Germinal center (tissue), 1 donor: ENCODE measurements at regions not wholly inside any gene's neighbourhood (a gene's known extent, or its start where the extent isn't known, plus 50 kb on each side); places are given as distances from the start of the nearest gene placed in this dataset.

ENCODE experiments used
- DNase-seq: peaks from one replicate; pipeline ENCODE4 v3.0.0; 2012; ENCODE audit warnings: mixed read lengths, low spot score

DNA sequence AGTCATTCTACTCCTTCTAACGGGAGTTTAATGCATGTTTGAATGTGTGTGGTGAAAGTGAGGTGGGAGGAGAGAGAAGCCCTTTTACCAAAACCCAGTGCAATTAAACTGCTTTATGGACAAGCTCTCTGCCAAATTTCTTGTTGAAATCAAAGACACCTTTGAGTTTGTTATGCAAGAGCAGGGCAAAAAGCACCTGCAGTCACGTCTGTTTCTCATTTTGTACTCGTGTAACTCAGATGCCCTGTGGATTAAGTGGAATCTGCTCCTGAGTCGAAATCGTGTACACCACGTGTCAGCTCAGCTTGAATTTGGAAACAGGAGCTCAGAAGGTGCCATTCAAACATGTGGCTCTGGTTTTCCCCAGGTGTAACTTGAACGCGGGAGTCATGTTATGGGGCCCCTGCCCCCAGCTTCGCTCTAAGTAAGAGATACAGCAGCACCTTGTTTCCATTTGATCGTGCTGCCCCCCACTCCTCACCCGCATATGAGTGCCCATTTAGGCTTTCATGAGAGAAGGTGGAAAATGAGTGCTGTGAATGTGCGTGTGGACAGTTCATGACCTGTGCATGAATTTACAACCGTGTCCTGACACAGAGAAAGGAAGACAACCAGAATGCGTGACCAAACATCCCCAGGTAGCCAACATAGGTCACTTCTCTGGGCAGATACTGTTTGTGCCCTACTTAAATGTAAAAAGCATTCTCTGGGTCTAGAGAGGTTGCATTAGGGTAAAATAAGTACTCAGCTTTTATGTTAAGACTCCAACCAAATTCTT, 347.0 kb upstream of the SLC30A5 start:
- no peak for DNase-seq

DNA sequence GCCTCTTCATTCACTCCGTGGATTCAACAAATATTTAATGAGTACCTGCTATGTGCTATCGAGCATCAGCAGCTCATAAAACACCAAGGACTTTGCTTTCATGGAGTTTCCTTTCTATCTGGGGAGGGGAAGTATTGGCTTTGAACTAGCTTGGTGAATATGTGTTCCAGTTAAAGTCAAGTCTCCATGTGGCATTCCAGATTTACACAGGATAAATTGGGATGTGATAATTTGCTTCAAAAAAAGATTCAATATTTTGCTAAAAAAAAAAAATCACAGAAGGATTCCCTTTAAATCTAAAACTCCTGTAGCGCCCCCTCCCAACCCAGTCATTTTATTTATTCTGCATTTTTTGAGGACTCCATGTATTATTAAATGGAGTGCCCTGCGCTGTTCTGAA, 346.3 kb upstream of the SLC30A5 start:
- no peak for DNase-seq

DNA sequence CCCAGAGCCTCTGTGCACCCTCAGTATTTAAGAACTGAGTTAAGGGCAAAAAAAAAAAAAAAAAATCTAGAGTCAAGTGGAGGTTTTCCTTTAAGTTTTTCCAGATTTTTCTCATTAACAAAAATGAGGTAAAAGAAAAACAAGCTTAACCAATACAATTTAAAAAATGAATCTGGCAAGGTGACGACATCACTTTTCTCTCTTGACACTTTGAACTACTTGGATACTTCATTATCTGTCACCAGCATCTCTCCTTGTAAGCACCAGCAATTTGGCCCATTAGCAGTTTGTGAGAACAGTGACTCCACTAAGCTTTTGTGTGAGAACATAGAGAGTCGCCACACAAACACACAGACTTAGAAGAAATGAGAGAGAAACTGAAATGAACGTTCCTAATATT, 345.7 kb upstream of the SLC30A5 start:
- DNase-seq: no peak

DNA sequence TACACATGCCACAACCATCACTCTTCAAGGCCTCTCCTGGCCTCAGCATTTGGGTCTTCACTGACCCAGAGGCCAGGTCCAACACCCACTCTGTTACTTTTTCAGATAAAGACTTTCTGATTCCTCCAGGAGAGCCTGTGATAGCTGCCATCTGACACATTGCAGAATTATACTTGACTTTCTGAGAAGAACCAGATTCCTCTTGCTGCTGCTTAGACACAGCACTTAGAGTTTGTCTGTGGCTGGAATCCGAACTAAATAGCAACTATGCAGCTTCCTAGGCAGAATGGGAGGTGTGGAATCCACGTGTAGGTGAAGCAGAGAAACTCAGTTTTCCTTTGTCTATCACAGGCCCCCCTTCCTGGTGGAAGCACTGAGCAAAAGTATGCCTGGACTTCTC, 344.7 kb upstream of the SLC30A5 start:
- DNase-seq: no peak

DNA sequence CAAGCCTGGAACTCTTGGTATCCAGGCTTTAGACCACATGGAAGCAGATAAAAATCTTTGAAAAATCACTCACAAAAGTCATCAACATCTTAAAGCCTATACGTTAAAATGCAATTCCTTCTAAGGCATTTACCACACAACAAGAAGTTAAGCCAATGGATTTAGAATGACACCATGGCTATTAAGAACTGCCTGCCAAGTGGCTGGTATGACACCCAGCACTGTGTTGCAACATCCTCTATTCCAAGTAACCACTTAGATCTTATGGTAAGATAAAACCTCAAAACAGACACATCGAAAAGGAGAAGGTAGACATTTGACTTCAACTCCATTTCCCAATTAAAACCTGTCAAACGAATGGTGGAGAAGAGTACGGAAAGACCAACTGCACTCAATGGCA, 344.2 kb upstream of the SLC30A5 start:
- DNase-seq: no peak

DNA sequence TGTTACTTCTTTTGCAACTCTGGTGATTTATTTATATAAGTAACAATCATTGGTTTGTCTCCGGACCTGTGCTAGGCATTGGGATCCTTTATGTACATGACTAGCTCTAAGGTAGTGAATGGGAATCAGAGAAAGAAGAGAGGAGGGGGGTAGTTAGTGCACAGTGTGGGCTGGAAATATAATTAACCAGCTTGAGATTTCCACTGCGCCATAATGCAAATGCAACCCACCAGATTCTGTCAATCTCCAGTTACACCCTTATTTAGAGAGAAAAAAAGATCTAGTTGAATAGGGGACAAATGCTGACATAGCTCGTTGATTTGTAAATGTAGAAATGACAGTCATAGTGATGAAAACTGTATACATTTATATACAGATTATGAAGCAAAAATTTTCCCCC, 342.2 kb upstream of the SLC30A5 start:
- no peak for DNase-seq

DNA sequence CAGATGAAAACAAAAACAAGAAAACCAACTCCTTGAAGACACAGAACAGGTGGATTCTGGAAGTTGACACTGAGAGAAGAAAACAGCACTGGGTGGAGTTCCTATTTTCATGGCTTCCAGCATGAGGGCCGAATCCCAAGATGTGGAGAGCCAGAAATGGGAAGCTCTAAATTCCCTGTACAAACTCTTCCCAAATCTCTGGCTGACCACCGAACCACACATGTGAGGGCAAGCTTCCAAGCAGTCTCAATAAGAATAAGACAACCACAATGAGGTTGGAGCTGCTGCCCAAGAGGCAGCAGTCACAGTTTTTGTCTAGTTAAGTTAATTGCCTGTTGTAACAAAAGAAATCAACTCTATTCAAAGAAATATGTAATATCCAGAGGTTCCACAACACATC, 339.3 kb upstream of the SLC30A5 start:
- DNase-seq: no peak

DNA sequence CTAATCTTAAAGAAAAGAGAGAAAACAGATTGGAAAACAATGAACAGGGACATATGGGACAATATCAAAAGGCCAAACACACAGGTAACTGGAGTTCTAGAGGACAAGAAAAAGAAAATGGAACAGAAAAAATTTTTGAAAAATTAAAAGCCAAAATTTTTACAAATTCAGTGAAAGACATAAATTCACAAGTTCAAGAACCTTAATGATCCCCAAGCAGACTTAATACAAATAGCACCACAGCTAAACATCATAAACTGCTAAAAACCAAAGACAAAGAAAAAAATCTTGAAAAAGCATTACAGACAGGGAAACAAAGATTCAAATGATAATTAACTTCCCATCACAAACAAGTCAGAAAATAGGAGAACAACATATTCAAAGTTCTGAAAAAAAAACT, 338.5 kb upstream of the SLC30A5 start:
- no peak for DNase-seq

DNA sequence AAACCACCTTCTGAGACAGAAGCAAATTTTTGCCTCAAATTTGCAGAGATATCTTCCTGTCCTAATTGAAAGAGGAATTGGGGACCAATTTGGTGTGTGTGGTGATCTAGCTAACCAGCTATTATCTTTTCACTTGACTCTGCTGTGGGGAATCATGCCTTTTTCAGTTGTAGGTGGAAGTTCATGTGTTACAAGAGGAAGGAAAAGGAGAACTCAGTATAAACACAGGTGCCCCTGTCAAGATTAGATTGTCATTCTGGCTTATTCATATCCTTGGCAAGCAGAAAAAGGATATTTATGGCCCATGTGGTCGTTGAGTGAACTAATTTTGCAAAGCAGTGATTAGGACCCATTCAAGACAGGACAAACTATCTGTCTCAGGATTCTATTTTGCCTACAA, 336.8 kb upstream of the SLC30A5 start:
- no peak for DNase-seq

DNA sequence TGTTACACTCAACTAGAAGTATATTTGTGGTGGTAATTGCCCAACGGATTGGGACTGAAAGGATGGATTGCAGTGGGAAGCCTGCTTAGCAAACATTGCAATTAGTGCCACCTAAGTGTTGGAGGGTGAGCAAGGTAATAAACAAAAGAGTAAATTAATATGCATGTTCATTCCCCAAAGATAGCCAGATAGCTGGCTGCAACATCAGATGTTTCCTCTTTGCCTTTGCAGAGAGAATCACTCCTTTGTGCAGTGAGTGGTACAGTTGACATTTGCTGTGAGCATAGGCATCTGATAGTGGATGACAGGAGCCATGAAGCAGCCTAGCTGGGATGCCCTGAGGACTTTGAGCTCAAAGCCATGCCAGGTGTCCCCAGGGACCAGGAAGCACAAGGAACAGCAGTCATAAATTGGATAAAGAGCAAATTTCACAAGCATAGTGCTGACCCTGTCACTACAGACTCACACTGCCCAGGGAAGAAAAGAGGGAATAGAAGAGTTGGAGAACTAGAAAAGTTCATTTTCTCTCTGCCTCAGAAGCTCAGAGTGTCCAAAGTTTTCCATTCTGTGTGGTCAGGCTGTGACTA, 336.1 kb upstream of the SLC30A5 start:
- no peak for DNase-seq

DNA sequence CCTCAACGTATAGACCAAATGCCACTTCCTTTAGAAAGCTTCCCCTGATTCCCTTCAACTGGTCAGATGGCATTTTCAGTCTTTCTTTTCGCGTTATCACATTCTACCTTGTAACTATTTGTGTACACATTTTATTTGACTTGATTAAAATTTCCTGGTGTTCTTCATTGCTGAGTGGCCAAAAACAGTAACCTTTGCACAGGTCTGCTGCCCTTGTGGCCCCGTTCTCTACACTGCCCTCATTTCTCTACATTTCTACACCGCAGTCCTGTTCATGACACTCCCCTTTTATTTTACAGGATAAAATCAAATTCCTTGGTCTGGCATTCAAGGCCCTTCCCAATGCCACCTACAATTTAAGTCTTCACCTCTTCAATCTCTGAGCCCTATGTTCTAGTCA, 334.2 kb upstream of the SLC30A5 start:
- no peak for DNase-seq

DNA sequence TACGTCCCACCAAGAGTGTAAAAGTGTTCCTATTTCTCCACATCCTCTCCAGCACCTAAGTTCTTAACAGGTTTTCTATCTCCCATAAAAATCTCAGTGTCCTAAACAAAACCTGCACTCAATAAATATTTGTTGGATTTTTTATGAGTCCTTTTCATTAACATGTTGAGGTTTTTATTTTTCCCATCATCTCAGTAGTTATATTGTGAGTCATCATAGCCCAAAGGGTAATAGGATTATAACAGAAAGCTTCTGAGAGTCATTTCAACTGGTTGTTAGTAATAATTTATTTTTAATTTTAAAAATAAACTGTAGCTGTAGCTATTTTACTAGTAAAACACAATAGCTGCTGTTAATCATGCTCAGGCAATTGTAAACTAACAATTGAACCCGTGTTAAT, 331.6 kb upstream of the SLC30A5 start:
- no peak for DNase-seq

DNA sequence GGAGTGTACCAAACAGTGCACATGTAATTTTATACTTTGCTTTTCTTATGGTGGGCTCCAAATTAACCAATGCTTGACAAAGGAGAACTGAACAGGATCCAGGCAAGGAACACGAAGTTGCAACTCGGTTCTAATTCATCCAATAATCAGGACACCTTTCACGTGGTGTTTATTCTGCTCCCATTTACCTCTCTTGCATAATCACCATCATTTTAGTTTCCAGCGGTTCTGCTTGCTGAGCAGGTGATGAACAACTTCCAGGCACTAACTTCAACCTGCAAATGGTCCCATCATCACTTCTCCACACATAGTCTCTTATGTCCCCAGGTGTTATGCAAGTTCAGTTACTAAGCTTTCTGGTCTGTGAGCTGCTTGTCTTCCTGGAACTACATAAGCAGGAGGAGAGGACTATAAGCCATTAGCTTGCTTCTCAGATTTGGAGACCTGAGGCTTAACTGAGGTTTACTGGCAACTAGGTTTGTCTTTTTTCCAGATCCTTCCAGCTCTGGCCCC, 326.8 kb upstream of the SLC30A5 start:
- DNase-seq: no peak

DNA sequence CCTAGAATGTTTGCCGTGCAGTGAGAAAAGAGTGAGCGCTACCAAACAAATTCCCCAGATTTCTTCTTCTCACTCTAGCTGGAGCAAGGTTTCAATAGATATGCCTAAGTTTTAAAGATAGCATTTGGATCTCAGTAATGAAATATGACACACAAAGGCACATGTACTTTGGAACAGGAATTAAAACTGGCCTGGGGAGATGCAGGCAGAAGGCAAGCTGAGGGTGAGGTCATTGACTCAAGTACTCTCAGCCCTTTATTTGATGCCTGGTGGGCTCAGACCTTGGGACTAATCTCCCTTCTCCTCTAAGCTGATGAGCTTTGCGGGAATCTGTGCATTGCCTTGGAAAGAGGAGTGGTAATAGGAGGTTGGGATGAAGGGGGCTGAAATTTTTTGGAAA, 323.3 kb upstream of the SLC30A5 start:
- no peak for DNase-seq

DNA sequence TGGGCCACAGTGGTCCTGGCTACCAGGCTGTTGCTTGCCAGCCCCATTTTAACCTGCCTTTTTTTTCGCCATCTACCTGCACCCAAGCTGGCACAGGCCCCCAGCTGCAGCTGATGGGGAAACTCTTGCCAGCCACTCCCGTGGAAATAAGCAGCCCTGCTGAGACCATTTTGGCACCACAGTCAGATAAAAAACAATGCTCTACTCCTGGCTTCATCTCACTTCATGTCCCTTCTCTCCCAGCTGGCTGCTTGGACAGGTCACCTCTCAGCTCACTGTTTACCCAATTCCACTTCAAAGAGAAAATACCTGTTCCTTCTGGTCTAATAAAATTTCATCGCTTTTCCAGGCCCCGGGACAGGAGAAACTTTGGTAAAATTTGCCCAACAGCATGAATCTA, 322.6 kb upstream of the SLC30A5 start:
- DNase-seq: no peak

DNA sequence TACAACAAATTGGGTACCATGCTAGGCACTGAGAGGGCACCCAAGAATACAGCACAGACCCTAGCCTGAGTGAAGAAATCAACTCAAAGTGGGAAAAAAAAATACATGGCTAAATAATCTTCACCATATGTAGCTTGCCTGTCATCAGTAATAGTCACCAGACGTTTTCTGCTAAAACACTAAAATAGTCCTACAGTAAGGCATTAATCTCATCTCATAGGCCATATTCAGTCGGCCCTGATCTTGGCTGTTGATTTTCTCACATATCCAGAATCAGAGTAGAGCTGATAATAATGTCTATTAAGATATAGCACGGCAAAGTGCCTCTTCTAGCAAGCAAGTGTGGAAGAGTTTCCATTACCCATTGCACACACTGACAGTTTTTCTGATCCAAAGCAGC, 322.1 kb upstream of the SLC30A5 start:
- no peak for DNase-seq

DNA sequence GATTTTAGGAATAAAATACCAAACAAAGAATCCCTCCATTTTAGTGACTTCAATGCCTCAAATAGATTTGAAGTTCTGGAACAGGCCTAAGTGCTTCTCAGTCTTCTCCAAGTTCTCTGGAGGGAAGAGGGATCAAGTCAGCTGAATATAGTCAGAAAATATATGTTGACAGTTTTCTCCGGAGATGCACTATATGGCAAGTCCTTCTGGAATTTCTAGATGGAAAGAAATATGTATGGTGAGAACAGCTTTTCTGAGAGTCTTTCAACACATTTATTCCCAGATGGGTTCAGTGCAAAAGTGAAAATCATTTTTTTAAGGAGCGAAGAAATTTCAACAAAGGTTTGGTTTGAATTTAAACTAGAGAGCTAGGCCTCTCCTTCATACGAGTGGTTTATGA, 317.4 kb upstream of the SLC30A5 start:
- no peak for DNase-seq

DNA sequence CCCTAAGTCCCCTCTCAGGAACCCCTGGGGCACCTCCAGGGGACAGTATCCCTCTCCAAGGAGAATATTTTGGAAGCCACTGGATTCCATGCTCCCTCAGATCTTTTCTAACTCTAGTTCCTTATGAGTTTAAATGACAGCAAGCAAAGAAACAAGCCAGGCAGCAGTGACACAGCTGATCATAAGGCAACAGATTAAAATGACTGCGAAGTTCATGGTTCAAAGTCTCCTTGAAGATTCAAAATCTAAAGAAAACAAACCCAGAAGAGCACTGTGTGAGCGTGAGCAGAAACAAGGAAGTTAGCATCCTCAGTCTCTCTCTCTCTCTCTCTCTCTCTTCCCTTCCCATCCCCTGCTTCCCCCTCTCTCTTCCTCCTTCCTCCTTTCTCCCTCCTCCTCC, 316.7 kb upstream of the SLC30A5 start:
- DNase-seq: no peak

DNA sequence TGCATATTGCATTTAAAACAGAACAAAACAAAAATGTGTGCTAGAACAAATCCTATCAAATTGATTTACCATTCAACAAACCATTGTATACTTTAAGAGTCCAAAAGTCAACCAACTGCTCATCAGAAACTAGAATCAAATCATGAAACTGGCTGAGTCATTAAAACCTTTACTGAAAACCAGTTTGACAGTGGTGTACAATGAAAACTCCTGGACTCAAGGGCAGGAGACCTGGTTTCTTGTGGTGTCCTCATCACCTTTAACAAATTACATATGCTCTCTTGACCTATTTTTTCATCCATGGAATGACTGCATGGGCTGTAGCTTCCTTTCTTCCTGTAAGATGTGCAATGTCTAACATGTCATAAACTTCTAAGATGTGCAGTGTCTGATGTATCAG, 315.3 kb upstream of the SLC30A5 start:
- no peak for DNase-seq

DNA sequence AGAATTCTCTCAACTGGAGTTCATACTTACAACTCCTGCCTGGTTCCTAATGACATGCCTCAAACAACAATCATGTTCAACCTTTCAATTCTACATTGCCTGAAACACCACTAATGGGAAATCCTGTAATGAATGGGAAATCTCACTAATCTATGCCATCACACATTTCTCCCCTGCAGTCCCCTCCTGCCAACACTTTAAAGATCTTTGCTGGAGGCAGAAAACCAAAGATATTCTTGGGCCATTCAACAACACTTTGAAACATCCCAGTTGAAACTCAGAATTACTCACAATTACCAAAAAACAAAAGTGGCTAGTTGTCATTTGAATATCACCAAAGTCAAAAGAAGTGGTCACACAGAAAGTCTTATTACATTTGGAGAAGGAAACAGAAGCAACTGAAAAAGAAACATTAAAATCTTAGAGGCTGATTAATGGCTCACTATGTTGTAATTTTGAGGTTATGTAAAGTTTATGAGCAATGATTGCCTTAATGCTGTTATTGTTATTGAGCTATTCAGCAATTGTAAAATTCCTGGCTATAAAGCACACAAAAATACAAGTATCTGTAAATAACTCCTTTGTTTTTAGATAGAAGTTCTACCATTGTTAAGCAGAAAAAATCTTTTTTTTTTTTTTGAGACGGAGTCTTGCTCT, 313.4 kb upstream of the SLC30A5 start:
- DNase-seq: no peak

DNA sequence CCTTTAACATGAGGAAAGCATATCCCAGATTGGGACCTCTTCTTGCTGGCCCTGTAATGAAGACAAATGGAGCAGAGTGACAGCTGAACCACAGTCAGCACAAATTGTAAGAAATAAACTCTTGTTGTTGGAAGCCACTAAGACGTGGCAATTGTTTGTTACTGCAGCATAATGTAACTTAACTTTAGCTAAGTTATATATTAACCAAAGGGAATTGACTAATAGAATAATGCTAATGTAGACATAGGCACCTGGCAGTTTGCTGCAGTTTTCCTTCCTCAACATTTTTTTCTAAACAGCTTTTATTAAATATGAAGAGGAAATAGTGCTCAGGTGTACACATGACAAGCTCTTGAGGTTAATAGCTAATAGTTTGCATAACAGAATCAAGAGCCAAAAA, 300.7 kb upstream of the SLC30A5 start:
- DNase-seq: no peak

DNA sequence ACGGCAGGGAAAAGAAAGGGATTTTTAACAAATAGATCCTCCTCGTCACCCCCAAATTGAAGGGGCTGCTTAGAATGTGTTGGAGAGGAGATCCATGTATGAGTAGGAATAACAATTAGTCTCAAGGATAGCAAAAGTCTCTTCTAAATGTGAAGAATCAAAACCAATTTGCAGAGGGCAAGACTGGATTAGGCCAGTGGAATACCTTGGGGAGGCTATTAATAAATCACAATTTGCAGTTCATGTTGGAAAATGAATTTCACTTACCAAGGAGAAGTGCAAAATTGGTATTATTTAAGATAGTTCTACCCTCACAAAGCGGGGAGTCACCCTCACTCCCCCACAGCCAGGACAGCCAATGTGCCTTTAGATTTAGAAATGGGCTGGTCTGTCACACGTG, 299.8 kb upstream of the SLC30A5 start:
- DNase-seq: no peak

DNA sequence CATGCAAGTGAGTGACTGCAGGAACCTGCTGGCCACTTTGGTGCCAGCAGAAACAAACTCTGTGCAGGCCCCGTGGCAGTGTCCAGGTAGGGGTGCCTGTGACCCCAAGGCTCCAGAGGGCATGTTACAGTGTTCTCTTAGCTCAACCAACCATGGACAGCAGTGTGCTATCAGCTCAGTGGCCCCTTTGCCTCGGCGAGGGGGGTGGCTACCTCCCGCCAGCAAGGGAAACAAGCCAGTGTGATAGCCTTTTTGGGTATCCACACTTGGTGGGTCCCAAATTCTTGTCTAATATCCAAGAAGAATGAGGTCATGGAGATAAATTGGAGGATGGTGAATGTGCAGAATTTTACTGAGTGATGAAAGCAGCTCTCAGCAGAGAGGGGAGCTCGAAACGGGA, 298.6 kb upstream of the SLC30A5 start:
- DNase-seq: no peak
